NCI-H446 treated with DMSO at 0.1 percent for 48 hours (cell line): ENCODE measurements at regions not wholly inside any gene's neighbourhood (a gene's known extent, or its start where the extent isn't known, plus 50 kb on each side); places are given as distances from the start of the nearest gene placed in this dataset.
"Not testable (repeated sequence)": the region's sequence is repeated elsewhere in the genome, so short reads cannot be mapped to it uniquely, and the experiment has no call there.

ENCODE experiments used
- DNase-seq: peaks from one replicate; lab custom pipeline; 2025; lab: John Stamatoyannopoulos, UW

GRCh38 chr12:84135586-84136279 is 776.9 kb downstream of the SLC6A15 start:
- no peak for DNase-seq

DNA sequence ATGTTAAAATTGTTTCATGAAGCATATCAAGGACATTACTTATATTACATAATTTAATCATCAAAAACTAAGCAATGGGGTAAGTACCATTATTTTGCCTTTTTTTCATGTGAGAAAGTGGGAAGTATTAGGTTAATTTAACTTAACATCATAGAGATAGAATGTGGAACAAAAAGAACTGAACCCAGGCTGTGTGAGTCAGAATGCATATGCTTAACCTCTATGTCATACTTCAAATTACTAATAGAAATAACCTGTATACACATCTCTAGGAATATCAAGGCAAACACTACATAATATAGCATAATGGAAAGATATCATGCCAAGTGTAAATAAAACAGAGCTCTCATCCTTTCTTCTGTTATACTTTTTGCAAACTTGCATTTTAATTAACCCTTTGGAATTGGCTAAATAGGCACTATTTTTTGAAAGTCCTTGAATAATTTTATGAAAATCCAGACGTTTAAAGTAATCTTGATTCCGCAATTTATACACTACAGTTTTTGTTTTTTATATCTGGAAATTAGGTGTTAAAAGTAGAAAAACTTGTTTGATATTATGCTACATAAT is 777.7 kb downstream of the SLC6A15 start:
- no peak for DNase-seq

GRCh38 chr12:84131076-84131475 is 781.5 kb downstream of the SLC6A15 start:
- DNase-seq = peak; percentile 45

DNA sequence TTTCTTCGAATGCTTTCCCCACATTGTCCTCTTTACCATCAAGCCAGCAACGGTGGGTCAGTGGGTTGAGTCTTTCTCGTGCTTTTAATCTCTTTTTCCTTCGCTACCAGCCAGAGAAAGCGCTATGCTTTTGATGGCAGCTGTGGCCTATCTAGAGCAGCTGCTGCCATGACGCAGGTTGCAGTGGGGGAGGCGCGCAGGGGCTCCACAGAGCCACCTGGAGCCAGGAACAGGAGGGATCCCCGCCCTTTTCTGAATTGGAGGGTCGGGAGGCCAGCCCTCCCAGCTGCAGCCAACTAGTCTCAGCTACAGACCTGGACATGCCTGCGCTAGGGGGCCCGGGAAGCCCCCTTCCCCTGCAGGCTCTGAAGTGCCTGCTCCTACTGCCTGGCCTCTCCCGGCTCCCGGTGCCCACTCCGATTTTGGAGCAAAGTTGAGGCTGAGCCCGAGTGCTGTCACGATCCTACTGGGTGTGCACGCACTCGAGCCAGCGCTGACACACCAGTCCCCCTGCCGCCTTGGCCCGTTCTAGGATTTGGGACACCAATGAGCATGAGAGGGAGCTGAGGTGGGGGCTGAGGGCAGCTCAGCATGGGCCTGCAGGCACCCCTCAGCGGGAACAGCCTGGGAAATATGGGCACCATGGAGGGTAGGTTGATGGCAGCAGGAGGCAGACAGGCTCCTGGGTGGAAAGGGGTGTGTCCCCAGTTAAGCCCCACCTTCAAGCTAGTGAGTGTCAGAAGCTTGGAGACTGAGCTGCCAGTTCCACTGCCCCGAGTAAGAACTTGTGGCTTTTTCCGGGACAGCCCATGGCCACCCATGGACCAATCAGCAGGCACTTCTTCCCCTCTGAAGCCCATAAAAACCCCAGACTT is 784.2 kb downstream of the SLC6A15 start:
- DNase-seq = no peak

- no peak for DNase-seq
Observed at GRCh38 chr12:84124211-84124610, 788.4 kb downstream of the SLC6A15 start.

DNA sequence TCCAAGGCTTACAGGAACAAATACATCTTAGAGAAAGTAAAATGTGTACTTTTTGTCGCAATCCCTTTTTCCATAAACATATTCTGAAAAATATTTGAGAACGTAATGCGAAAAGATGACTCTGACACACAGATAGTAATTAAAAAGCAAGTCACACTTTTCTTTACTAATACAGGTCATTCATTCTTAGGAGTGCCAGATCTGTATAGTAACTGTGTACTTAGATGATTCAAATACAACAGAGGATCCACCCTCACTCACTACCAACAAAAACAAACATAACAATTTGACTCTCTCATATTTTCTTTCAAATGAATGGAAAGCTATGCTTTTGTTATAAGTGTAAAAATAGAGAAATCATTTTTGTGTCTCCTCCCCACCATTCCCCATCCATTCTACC is 795.4 kb downstream of the SLC6A15 start:
- no peak for DNase-seq

- no peak for DNase-seq
Observed at GRCh38 chr12:84113666-84114065, 798.9 kb downstream of the SLC6A15 start.

- DNase-seq = peak; percentile 80
Observed at GRCh38 chr12:84103886-84104285, 808.7 kb downstream of the SLC6A15 start.

GRCh38 chr12:84101963-84102362 is 810.6 kb downstream of the SLC6A15 start:
- DNase-seq = not testable (repeated sequence)

GRCh38 chr12:84099591-84099990 is 813.0 kb downstream of the SLC6A15 start:
- not testable (repeated sequence) for DNase-seq

DNA sequence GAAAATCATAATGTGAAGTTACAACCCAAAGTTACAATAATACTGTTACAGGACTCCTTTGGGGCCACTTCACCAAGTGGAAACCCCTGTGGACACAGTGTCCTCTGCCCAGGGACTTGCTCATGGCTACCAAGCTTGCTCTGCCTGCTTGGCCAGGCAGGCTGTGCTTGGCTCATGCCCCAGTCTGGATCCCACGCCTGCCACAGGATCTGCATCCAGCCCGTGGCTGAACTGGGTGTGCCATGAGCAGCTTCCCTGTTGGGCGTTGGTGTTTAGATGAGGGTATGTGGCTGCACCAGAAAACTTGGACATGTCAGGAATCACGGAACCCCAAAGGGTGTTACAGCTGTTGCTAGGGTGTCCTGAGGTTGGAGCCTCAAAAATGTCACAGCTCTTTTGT is 820.9 kb downstream of the SLC6A15 start:
- no peak for DNase-seq

GRCh38 chr12:84089356-84089755 is 823.2 kb downstream of the SLC6A15 start:
- no peak for DNase-seq

DNA sequence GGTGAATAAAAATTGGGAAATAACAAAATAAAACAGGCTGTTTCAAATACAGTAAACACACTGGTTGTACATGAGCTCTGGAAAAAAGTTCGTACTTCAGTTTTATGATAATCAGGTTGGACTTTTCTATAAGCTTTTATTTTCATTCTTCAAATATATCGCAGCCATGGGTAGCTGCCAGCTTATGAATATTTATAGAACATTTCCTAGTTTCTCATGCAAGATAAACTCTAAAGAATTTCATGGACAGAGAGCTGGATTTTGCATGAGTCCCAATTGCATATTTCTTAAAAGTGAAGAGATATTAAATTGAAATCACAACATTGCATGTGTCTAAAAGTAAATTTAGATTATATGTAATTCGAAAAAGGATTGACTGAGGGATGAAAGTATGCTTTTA is 827.6 kb downstream of the SLC6A15 start:
- DNase-seq = no peak

DNA sequence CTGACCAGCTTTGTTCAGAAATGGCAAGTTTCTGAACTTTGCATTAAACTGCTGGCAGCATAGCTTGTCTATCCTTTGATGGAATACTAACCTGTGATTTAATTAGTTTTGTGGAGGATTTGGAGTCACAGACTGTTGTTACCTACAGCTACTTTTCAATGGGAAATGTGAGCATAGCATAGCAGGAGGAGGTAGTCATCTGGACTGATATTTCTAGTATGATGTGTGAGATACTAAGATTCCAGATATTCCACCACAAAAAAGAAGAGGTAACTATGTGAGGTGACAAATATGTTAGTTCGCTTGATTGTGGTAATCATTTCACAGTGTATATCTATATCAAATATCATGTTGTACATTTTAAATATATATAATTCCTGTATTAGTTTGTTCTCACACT is 833.0 kb downstream of the SLC6A15 start:
- DNase-seq = no peak

- DNase-seq = peak; percentile 37
Observed at GRCh38 chr12:84077679-84078078, 834.9 kb downstream of the SLC6A15 start.

DNA sequence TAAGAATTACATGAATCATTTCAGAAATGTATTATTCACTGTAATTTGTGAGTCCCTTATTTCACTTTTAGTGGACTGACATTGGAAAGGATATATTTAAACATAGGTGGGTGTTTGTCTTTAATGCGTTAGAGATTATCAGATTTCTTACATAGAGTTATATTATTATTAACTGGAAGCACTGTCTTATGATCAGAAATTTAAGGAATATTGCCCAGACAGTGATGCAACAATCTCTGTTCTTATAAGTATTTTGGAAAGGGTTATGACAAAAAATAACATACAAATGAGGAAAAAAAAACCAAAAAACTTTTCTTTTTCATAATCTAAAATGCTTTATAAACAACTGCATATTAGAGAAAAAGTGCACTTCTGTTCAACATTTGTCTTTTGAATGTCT is 836.6 kb downstream of the SLC6A15 start:
- DNase-seq = no peak

DNA sequence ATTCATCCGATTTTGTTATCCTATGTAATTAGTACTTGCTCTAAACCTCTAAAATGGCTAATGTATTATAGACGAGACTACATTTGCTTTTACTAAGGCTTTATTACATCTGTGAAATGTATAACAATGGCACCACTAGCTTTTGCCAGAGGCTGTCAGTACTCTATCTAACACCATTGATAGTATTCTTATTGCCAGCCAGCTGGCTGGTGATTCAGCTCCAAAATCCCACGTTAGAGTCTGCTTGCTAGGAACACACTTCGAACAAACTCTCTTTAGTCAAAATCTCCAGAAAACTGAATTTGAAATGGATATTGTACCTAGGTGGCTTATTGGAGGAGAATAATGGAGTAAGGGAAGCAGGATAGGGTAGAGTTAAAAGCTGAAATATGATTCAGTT is 839.2 kb downstream of the SLC6A15 start:
- no peak for DNase-seq

DNA sequence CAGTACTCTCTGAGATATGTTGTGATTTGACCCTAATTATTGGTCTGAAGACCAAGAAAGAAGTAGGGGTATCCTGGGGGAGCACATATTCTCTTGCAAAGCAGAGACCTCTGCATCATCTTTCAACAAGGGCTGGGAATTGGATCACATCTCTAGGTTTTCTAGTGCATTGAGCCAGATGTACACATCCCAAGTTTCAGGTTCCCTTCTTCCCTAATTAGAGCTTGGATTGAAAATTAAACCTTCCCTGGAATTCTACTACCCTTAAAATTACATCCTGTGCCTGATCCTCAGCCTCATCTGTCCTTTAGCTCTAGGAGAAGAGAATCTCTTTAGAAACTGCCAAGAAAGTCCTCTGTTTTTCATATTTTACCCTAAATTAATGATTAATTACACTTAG is 839.6 kb downstream of the SLC6A15 start:
- DNase-seq = no peak

DNA sequence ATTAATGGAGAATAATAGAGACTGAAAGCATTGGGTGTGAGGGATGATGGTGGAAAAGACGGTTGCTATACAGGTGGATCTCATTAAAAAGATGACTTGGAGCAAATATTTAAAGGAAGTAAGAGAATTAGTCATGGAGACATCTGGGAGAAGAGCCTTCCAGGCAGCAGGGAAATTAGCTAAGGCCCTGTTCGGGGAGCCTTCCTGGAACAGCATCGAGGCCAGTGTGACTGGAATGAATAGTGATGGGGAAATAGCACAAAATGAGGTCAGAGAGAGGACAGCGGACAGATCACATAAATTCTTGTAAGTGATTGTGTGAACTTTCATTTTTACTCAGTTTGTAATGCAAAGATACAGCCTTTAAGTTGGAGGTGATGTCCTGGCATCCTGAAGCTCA is 842.3 kb downstream of the SLC6A15 start:
- no peak for DNase-seq

GRCh38 chr12:84069699-84070098 is 842.9 kb downstream of the SLC6A15 start:
- DNase-seq = no peak

DNA sequence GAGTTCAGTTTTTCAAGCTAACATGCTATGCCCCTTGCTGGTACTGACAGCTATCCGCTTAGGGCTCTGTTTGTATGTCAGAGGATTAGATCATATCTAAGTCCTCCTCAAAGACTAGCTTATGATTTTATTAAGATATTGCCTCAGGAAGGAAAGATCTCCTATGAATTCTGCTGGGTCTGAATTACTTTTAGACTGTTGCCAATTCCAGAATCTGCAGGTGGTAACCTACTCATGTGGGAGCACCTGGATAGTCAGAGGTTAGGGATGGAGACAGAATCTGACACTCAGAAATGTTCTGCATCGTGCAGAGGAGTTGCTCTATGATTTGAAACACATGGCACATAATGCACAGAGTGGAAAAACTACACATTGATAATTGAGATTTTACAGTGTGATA is 843.4 kb downstream of the SLC6A15 start:
- DNase-seq = no peak

GRCh38 chr12:84058136-84058535 is 854.5 kb downstream of the SLC6A15 start:
- DNase-seq = no peak

DNA sequence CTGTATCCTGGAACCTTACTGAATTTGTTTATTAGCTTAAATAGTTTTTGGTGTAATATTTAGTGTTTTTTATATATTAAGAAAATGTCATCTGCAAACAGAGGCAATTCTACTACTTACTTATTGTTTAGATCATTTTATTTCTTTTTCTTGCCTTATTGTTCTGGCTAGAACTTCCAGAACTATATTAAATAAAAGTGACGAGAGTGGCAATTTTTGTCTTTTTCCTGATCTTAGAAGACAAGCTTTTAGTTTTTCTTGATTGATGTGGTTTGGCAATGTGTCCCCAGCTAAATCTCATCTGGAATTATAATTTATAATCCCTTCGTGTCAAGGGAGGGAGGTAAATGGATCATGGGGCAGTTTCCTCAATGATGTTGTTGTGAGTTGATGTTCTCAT is 857.8 kb downstream of the SLC6A15 start:
- no peak for DNase-seq
